IMR-90 (cell line): ENCODE measurements at regions not wholly inside any gene's neighbourhood (a gene's known extent, or its start where the extent isn't known, plus 50 kb on each side); places are given as distances from the start of the nearest gene placed in this dataset.

Experiments used
- ATAC-seq: fragments of 200-7000 bp; cut with Tn5 transposase; 2 replicates; pipeline ENCODE4 v1.9.1; 2020; ENCODE audit warnings: low read depth, mild to moderate bottlenecking, moderate library complexity
- BruUV-seq: library from RNA; stranded (reverse); fragments of 400-500 nt; replicated peaks from 2 replicates; lab custom pipeline; 2021; lab: Mats Ljungman, UMichigan
- CTCF ChIA-PET: fragments of 300-600 bp; formaldehyde crosslinking; extraction: SDS; loops from one replicate; lab custom pipeline; 2021; ENCODE audit warnings: antibody characterized with exemption; lab: Yijun Ruan, JAX
- POLR2A ChIA-PET: fragments of 300-600 bp; sonication (Branson Sonifier 250); formaldehyde crosslinking; loops from one replicate; lab custom pipeline; 2022; ENCODE audit warnings: antibody characterized with exemption; ENCODE audit not compliant: unreplicated experiment; lab: Charles Lee
- DNase-seq: peaks from one replicate; pipeline ENCODE4 v3.0.0; 2013
- H2AFZ ChIP-seq: replicated peaks from 2 replicates; pipeline ENCODE3; 2013; ENCODE audit warnings: low read length, mild to moderate bottlenecking; ENCODE audit not compliant: poor library complexity
- H2AK5ac ChIP-seq: 2 replicates; pipeline ENCODE4 v1.6.1; 2013; ENCODE audit warnings: low read depth, low read length, inconsistent platforms
- H2AK9ac ChIP-seq: replicated peaks from 2 replicates; pipeline ENCODE3; 2013; ENCODE audit warnings: mild to moderate bottlenecking, low read depth, low read length, moderate library complexity; ENCODE audit not compliant: poor library complexity
- H2BK120ac ChIP-seq: 2 replicates; pipeline ENCODE4 v1.6.1; 2013; ENCODE audit warnings: low read depth, low read length, inconsistent platforms
- H2BK15ac ChIP-seq: 3 replicates; pipeline ENCODE4 v1.6.1; 2013; ENCODE audit warnings: low read depth, low read length, inconsistent platforms
- H2BK20ac ChIP-seq: 2 replicates; pipeline ENCODE4 v1.6.1; 2013; ENCODE audit warnings: low read depth, mild to moderate bottlenecking, inconsistent platforms, low read length, moderate library complexity
- H2BK5ac ChIP-seq: 2 replicates; pipeline ENCODE4 v1.6.1; 2013; ENCODE audit warnings: mild to moderate bottlenecking, low read depth, low read length, inconsistent platforms; ENCODE audit not compliant: poor library complexity, severe bottlenecking
- H3K14ac ChIP-seq: replicated peaks from 2 replicates; pipeline ENCODE4 v1.6.1; 2013; ENCODE audit warnings: low read depth, low read length, inconsistent platforms
- H3K18ac ChIP-seq: 2 replicates; pipeline ENCODE4 v1.6.1; 2013; ENCODE audit warnings: low read depth, low read length, control low read depth
- H3K23ac ChIP-seq: 2 replicates; pipeline ENCODE4 v1.6.1; 2013; ENCODE audit warnings: low read depth, low read length, inconsistent platforms
- H3K27ac ChIP-seq: 2 replicates; pipeline ENCODE4 v1.5.1; 2013; ENCODE audit warnings: mild to moderate bottlenecking, control low read depth, low read length; ENCODE audit not compliant: insufficient read depth
- H3K27me3 ChIP-seq: 2 replicates; pipeline ENCODE4 v1.6.1; 2013; ENCODE audit warnings: low read length; ENCODE audit not compliant: control insufficient read depth, insufficient read depth
- H3K36me3 ChIP-seq: 2 replicates; pipeline ENCODE4 v1.6.1; 2013; ENCODE audit warnings: low read length, mixed read lengths; ENCODE audit not compliant: control insufficient read depth, insufficient read depth
- H3K4ac ChIP-seq: 2 replicates; pipeline ENCODE4 v1.6.1; 2013; ENCODE audit warnings: low read depth, low read length, inconsistent platforms
- H3K4me1 ChIP-seq: 2 replicates; pipeline ENCODE4 v1.6.1; 2013; ENCODE audit warnings: low read length, mixed read lengths; ENCODE audit not compliant: control insufficient read depth, insufficient read depth
- H3K4me2 ChIP-seq: 2 replicates; pipeline ENCODE4 v1.6.1; 2013; ENCODE audit warnings: low read depth, mild to moderate bottlenecking, control low read depth, low read length, moderate library complexity
- H3K4me3 ChIP-seq: 2 replicates; pipeline ENCODE4 v1.5.1; 2013; ENCODE audit warnings: low read depth, mild to moderate bottlenecking, control low read depth, low read length, moderate library complexity; ENCODE audit not compliant: insufficient read depth
- H3K56ac ChIP-seq: 2 replicates; pipeline ENCODE4 v1.6.1; 2013; ENCODE audit warnings: low read length, inconsistent platforms; ENCODE audit not compliant: insufficient read depth; ENCODE audit errors: extremely low read depth
- H3K79me1 ChIP-seq, 2 experiments: 2 replicates each; pipeline ENCODE4 v1.6.1; 2013; ENCODE audit warnings: low read length in 2 of 2, inconsistent platforms in 1 of 2, low read depth in 1 of 2
- H3K9ac ChIP-seq: 2 replicates; pipeline ENCODE4 v1.6.1; 2013; ENCODE audit warnings: low read depth, low read length, control low read depth
- H3K9me1 ChIP-seq: 2 replicates; pipeline ENCODE4 v1.6.1; 2013; ENCODE audit warnings: low read length, inconsistent platforms; ENCODE audit not compliant: insufficient read depth
- H3K9me3 ChIP-seq: 2 replicates; pipeline ENCODE4 v1.6.1; 2013; ENCODE audit warnings: low read length; ENCODE audit not compliant: control insufficient read depth, insufficient read depth
- H4K20me1 ChIP-seq: 2 replicates; pipeline ENCODE4 v1.6.1; 2013; ENCODE audit warnings: low read length, inconsistent platforms; ENCODE audit not compliant: insufficient read depth
- H4K5ac ChIP-seq: 2 replicates; pipeline ENCODE4 v1.6.1; 2013; ENCODE audit warnings: mild to moderate bottlenecking, low read depth, low read length, control low read depth
- H4K8ac ChIP-seq, 2 experiments: 2 replicates each; pipeline ENCODE4 v1.6.1; 2013; ENCODE audit warnings: low read depth in 2 of 2, low read length in 2 of 2, control low read depth in 1 of 2, inconsistent platforms in 1 of 2
- H4K91ac ChIP-seq: 2 replicates; pipeline ENCODE4 v1.6.1; 2013; ENCODE audit warnings: low read depth, low read length, inconsistent platforms; ENCODE audit not compliant: insufficient read depth
- CTCF ChIP-seq: conservative IDR thresholded peaks from 2 replicates; pipeline ENCODE4 v1.5.1; 2012; ENCODE audit warnings: mild to moderate bottlenecking, low read depth, low read length, improper control_type of control experiment
- MAFK ChIP-seq: IDR thresholded peaks from 2 replicates; pipeline ENCODE4 v1.6.1; 2012; ENCODE audit warnings: low read depth, low read length, improper control_type of control experiment
- POLR2A ChIP-seq: IDR thresholded peaks from 2 replicates; pipeline ENCODE4 v1.6.1; 2012; ENCODE audit warnings: mild to moderate bottlenecking, low read depth, low read length
- RCOR1 ChIP-seq: IDR thresholded peaks from 2 replicates; pipeline ENCODE4 v1.6.1; 2012; ENCODE audit warnings: mild to moderate bottlenecking, low read length, improper control_type of control experiment; ENCODE audit not compliant: insufficient replicate concordance
- RFX5 ChIP-seq: IDR thresholded peaks from 2 replicates; pipeline ENCODE4 v1.8.0; 2012; ENCODE audit warnings: low read depth, mild to moderate bottlenecking, low read length, moderate library complexity
- USF2 ChIP-seq: fragments of 150-350 bp; IDR thresholded peaks from 2 replicates; pipeline ENCODE4 v1.6.1; 2017; ENCODE audit warnings: mild to moderate bottlenecking, antibody characterized with exemption, low read length, low read depth
- WGBS, 2 experiments: methylation state at CpG; one replicate each; pipeline versions ENCODE4 v1.1.5 to v1.1.7; 2013; ENCODE audit warnings: missing lambda C conversion rate in 2 of 2; ENCODE audit not compliant: insufficient read length in 1 of 2; ENCODE audit errors: extremely low coverage in 2 of 2; 5-methylcytosine and 5-hydroxymethylcytosine counted together
- dilution Hi-C: fragments of 300-500 bp; cut with HindIII; formaldehyde crosslinking; loops from one replicate; pipeline ENCODE4 v1.14.3; 2018; ENCODE audit warnings: low sequenced_read_pairs; ENCODE audit not compliant: unreplicated experiment
- in situ Hi-C: fragments of 300-500 bp; cut with MboI; formaldehyde crosslinking; loops from 3 replicates; pipeline ENCODE4 v1.14.3; 2019; ENCODE audit warnings: low sequenced_read_pairs, inconsistent platforms, mixed read lengths
- intact Hi-C: fragments of 100-400 bp; cut with micrococcal nuclease; formaldehyde crosslinking; loops from 2 replicates; pipeline ENCODE4 v1.10.0; 2022

GRCh38 chr12:33560653-33561208 lies 121.1 kb upstream of the SYT10 start:
- in situ Hi-C loops (no loop called here), dilution Hi-C loops (no loop called here), intact Hi-C loops (no loop called here)
- H3K79me1 ChIP-seq: no peaks in the 10 kb centered on the region
- H2BK20ac ChIP-seq: no peak overlapping the region
- H3K9me1 ChIP-seq: no peaks in the 10 kb centered on the region
- H4K91ac ChIP-seq: no peak overlapping the region
- no peak overlapping the region for H4K5ac ChIP-seq
- H3K14ac ChIP-seq: no peak overlapping the region
- no peaks in the 10 kb centered on the region for H3K27me3 ChIP-seq
- WGBS, 2 experiments: 20% methylated on average over 3 of the region's 4 CpGs; no CpG with 5 or more reads in 1 of the 2 experiments
- no peaks in the 10 kb centered on the region for H3K4me1 ChIP-seq
- no peaks in the 10 kb centered on the region for H3K36me3 ChIP-seq
- no peak overlapping the region for H2AK5ac ChIP-seq
- ChIA-PET POLR2A (no interaction called here), CTCF (no interaction called here)
- H3K27ac ChIP-seq: no peak overlapping the region
- no peak for ATAC-seq
- no peak overlapping the region for H3K4ac ChIP-seq
- no TSS peak for BruUV-seq
- H4K8ac ChIP-seq: no peak overlapping the region
- no peak overlapping the region for H2BK5ac ChIP-seq
- H3K18ac ChIP-seq: no peak overlapping the region
- H2BK15ac ChIP-seq: no peak overlapping the region
- TF ChIP-seq RCOR1 (no peak), CTCF (no peak), MAFK (no peak), POLR2A (no peak), RFX5 (no peak), USF2 (no peak)
- H4K20me1 ChIP-seq: no peaks in the 10 kb centered on the region
- no peak overlapping the region for H3K9ac ChIP-seq
- no peak for DNase-seq
- H3K9me3 ChIP-seq: peaks cover 11% of the 10 kb centered on the region; the same call in 1 of the 2 replicates
- H2AK9ac ChIP-seq: no peak overlapping the region
- no peak overlapping the region for H3K4me3 ChIP-seq
- no peak overlapping the region for H3K56ac ChIP-seq
- no peak overlapping the region for H3K23ac ChIP-seq
- H2AFZ ChIP-seq: no peak overlapping the region
- no peak overlapping the region for H2BK120ac ChIP-seq
- H3K4me2 ChIP-seq: no peak overlapping the region
